Activated T-helper 2 cell treated with anti-CD3 and anti-CD28 coated beads, Interferon-gamma antibody, Interleukin-2, Interleukin-4, amounts not matched to agents 10 μg/mL and 5 μg/mL and 100 μg/mL, durations not matched to agents 14 hours and 24 hours and 36 hours (primary cell): ENCODE measurements at regions not wholly inside any gene's neighbourhood (a gene's known extent, or its start where the extent isn't known, plus 50 kb on each side); places are given as distances from the start of the nearest gene placed in this dataset.
"Not testable (repeated sequence)": the region's sequence is repeated elsewhere in the genome, so short reads cannot be mapped to it uniquely, and the experiment has no call there.

ENCODE experiments used
- DNase-seq: peaks from one replicate; pipeline ENCODE4 v3.0.0; 2021; ENCODE audit warnings: low spot score
- H3K27ac Mint-ChIP-seq: one replicate; pipeline ENCODE4 v1.8.0; 2021; ENCODE audit warnings: mixed read lengths
- H3K27me3 Mint-ChIP-seq: one replicate; pipeline ENCODE4 v1.8.0; 2021; ENCODE audit warnings: low read depth, mixed read lengths
- H3K36me3 Mint-ChIP-seq: one replicate; pipeline ENCODE4 v1.8.0; 2021; ENCODE audit warnings: low read depth, mixed read lengths
- H3K4me1 Mint-ChIP-seq: one replicate; pipeline ENCODE4 v1.8.0; 2021; ENCODE audit warnings: low read depth, mixed read lengths
- H3K4me3 Mint-ChIP-seq: one replicate; pipeline ENCODE4 v1.8.0; 2021; ENCODE audit warnings: low read depth, mild to moderate bottlenecking, moderate library complexity, mixed read lengths
- H3K9me3 Mint-ChIP-seq: one replicate; pipeline ENCODE4 v1.8.0; 2021; ENCODE audit warnings: mixed read lengths
- intact Hi-C: fragments of 100-400 bp; cut with micrococcal nuclease; formaldehyde crosslinking; loops from one replicate; pipeline ENCODE4 v1.15.1; 2023

GRCh38 chr1:172931761-172932160, 119.0 kb downstream of the TNFSF18 start:
- no peak overlapping the region for H3K4me3 Mint-ChIP-seq
- DNase-seq, result no peak
- H3K4me1 Mint-ChIP-seq, result peaks cover 14% of the 10 kb centered on the region
- H3K27ac Mint-ChIP-seq, result no peak overlapping the region
- no peaks in the 10 kb centered on the region for H3K36me3 Mint-ChIP-seq
- intact Hi-C loops, result no loop called here
- H3K27me3 Mint-ChIP-seq, result peaks cover 27% of the 10 kb centered on the region
- H3K9me3 Mint-ChIP-seq, result no peaks in the 10 kb centered on the region

DNA sequence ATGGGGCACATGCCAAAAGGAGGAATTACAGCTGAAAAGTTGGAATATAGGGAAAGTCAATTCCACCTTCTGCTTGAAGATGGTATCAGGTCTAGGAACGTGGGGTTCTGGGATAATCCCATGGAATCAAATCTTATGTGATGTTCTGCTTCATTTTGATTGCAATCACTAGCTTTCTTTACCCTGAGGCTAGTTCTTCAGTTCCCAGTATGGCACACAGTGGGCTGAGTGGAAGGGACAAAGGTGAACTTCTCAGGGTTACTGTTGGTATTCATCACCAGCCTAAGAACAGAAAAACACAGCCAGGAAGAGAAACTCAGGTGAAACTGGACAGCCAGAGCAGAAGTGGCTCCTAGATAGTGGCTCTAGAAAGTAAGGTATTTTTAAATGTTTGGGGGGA, 117.8 kb downstream of the TNFSF18 start:
- DNase-seq, result no peak
- H3K4me1 Mint-ChIP-seq, result peaks cover 14% of the 10 kb centered on the region
- H3K27me3 Mint-ChIP-seq, result peaks cover 21% of the 10 kb centered on the region
- H3K36me3 Mint-ChIP-seq, result no peaks in the 10 kb centered on the region
- no peak overlapping the region for H3K4me3 Mint-ChIP-seq
- intact Hi-C loops, result no loop called here
- H3K27ac Mint-ChIP-seq, result no peak overlapping the region
- H3K9me3 Mint-ChIP-seq, result no peaks in the 10 kb centered on the region

DNA sequence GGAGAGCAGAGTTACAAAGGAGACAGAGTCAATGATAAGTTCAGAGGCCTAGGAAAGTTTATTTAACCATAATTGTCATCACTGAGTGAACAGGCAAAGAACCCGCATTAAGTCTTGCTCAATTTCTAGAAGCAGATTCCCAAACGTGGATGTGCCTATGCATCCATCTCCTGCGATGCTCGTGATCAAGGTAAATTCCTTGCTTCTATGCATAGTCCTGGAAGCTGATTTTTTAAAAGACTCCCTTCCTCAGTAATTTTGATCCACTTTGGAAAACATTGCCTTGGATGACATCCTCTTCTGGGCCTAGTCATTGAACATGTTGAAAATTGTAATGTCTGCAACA, 116.4 kb downstream of the TNFSF18 start:
- no peaks in the 10 kb centered on the region for H3K9me3 Mint-ChIP-seq
- intact Hi-C loops, result no loop called here
- H3K4me3 Mint-ChIP-seq, result no peak overlapping the region
- no peak for DNase-seq
- H3K27me3 Mint-ChIP-seq, result peaks cover 25% of the 10 kb centered on the region
- H3K27ac Mint-ChIP-seq, result no peak overlapping the region
- peaks cover 14% of the 10 kb centered on the region for H3K4me1 Mint-ChIP-seq
- no peaks in the 10 kb centered on the region for H3K36me3 Mint-ChIP-seq

DNA sequence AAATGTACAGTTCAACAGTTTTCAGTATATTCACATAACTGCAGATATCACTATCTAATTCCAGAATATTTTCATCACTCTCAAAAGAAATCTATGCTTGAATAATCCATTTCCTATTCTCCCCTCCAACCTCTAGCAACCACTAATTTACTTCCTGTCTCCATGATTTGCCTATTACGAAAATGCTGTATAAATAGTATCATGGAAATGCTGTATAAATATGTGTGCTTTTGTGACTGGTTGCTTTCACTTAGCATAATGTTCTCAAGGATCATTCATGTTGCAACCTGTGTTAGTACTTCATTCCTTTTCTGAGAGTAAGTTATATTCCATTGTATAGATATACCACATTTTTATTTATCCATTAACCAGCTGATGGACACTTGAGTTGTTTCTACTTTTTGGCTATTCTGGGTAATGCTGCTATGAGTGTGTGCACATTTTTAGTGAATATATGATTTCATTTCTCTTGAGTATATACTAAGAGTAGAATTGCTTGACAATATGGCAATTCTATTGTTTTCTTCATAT, 115.6 kb downstream of the TNFSF18 start:
- Mint-ChIP-seq H3K4me1 (peaks cover 14% of the 10 kb centered on the region), H3K9me3 (no peaks in the 10 kb centered on the region), H3K27ac (no peak overlapping the region), H3K4me3 (no peak overlapping the region), H3K36me3 (no peaks in the 10 kb centered on the region), H3K27me3 (peaks cover 26% of the 10 kb centered on the region)
- intact Hi-C loops, result no loop called here
- DNase-seq, result no peak

DNA sequence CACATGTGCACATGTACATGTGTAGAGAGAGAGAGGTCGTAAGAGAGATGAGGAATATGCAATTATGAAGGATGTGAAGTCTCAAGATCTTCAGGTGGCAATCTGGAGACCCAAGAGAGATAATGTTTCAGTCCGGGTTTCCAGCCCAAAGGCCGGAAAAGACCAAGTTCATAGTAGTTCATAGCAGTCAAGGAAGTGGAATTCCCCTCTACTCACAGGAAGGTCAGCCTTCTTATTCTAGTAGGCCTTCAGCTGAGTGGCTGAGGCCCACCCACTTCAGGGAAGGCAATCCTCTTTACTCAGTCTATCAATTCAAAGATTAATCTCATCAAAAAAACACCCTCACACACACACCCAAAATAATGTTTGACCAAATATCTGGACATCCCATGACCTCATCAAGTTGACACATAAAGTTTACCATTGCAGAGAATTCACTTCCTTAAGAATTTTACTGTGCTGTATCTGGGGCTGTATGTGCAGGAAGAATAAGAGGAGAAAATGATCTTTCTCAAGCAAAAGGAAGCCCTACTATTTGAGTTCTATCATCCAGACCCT, 114.6 kb downstream of the TNFSF18 start:
- Mint-ChIP-seq H3K27ac (no peak overlapping the region), H3K9me3 (no peaks in the 10 kb centered on the region), H3K4me1 (peaks cover 14% of the 10 kb centered on the region), H3K4me3 (no peak overlapping the region), H3K36me3 (no peaks in the 10 kb centered on the region), H3K27me3 (peaks cover 21% of the 10 kb centered on the region)
- intact Hi-C loops, result no loop called here
- DNase-seq, result no peak

DNA sequence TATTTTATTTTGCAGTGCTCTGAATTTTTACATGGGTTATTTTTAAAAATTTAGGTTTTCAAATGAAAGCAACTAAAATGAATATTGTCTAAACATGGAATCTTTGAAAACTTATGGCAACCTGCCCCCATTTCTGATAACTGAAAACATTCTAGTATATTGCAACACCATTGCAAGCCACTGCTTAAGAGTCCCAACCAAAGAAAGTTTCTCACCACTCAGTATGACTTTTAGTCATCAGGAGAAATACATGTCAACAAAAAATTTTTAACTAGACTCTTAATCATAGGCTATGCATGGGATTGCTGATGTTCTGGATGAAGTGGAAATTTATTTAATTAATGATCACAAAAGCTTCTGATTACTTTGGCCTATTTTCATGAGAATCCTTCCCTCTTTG, 112.1 kb downstream of the TNFSF18 start:
- peaks cover 23% of the 10 kb centered on the region for H3K27me3 Mint-ChIP-seq
- H3K9me3 Mint-ChIP-seq, result no peaks in the 10 kb centered on the region
- no peak overlapping the region for H3K27ac Mint-ChIP-seq
- H3K4me1 Mint-ChIP-seq, result peaks cover 8% of the 10 kb centered on the region
- intact Hi-C loops, result no loop called here
- H3K4me3 Mint-ChIP-seq, result no peak overlapping the region
- DNase-seq, result no peak
- H3K36me3 Mint-ChIP-seq, result no peaks in the 10 kb centered on the region

DNA sequence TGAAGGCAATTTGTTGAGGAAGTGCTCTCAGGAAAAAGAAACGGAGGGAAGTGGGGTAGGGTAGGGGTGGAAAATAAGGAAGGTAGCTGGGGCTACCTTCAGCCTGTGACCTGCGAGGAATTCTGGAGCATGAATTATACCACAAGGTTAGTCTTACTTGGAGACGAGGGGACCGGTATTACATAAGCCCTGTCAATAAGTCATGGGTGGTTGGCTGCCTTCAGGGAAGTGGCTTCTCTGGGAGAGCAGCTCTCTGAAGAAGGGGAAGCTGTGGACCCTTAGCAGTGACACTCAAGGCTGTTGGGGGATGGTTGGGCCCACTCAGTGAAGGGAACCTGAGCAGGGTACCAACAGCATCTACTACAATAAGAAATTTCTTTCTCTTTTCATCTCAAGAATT, 111.3 kb downstream of the TNFSF18 start:
- H3K4me3 Mint-ChIP-seq, result no peak overlapping the region
- intact Hi-C loops, result no loop called here
- H3K9me3 Mint-ChIP-seq, result no peaks in the 10 kb centered on the region
- H3K27ac Mint-ChIP-seq, result no peak overlapping the region
- no peak for DNase-seq
- peaks cover 2% of the 10 kb centered on the region for H3K4me1 Mint-ChIP-seq
- H3K27me3 Mint-ChIP-seq, result peaks cover 24% of the 10 kb centered on the region
- no peaks in the 10 kb centered on the region for H3K36me3 Mint-ChIP-seq

DNA sequence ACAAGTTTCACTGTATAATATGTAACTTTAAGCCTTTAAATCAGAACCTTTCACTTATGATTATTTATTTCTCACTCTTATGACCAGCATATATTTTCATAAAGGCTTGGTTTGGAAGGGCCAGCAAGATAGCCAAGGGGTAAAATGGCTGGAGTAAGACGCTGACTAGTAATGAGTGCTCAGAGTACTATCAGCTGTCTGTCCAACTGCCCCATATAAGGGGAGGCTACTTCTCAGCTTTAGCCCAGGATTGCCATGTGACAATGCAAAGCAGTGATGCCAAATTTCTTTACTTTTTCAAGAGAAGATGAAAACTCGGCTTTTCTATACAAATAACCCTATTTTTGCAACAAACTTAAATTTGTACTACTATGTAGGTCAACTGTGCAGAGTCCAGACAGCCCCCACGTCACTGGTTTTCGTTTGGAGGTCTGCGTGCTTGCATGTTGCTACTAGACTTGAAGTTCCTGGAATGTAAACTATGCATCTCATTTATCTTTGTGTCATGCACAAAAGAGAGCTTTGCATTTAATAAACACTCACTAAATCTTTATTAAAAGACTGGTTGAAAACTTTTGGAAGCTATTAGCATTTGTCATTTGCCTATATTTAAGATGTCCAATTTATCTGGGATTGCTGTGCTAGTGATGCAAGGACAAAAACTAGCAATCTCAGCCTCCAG, 110.4 kb downstream of the TNFSF18 start:
- Mint-ChIP-seq H3K36me3 (no peaks in the 10 kb centered on the region), H3K27ac (no peak overlapping the region), H3K27me3 (peaks cover 29% of the 10 kb centered on the region), H3K9me3 (no peaks in the 10 kb centered on the region), H3K4me3 (no peak overlapping the region), H3K4me1 (no peaks in the 10 kb centered on the region)
- DNase-seq, result no peak
- intact Hi-C loops, result no loop called here

DNA sequence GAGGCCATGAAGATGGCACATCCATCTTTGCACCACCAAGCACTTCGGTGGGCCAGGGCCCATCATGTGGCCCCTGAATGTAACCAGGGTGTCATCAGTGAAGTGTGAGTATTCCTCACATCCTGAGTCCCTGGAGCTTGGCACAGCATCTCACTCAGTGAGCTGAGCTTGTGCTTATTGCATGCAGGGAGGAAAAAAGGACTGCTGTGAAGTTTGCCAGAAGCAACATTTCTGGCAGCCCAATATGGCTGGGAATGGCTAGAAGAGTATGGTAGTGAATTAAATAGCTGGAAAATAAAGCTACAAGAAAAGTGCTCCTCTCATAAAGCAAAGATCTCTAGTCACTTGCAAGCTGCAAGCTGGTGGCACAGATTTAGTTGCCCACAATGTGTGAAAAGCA, 109.3 kb downstream of the TNFSF18 start:
- intact Hi-C loops, result no loop called here
- H3K27ac Mint-ChIP-seq, result no peak overlapping the region
- H3K36me3 Mint-ChIP-seq, result no peaks in the 10 kb centered on the region
- no peak for DNase-seq
- peaks cover 26% of the 10 kb centered on the region for H3K27me3 Mint-ChIP-seq
- no peaks in the 10 kb centered on the region for H3K9me3 Mint-ChIP-seq
- no peak overlapping the region for H3K4me3 Mint-ChIP-seq
- no peaks in the 10 kb centered on the region for H3K4me1 Mint-ChIP-seq

GRCh38 chr1:172941945-172942344, 108.8 kb downstream of the TNFSF18 start:
- H3K4me1 Mint-ChIP-seq, result no peaks in the 10 kb centered on the region

DNA sequence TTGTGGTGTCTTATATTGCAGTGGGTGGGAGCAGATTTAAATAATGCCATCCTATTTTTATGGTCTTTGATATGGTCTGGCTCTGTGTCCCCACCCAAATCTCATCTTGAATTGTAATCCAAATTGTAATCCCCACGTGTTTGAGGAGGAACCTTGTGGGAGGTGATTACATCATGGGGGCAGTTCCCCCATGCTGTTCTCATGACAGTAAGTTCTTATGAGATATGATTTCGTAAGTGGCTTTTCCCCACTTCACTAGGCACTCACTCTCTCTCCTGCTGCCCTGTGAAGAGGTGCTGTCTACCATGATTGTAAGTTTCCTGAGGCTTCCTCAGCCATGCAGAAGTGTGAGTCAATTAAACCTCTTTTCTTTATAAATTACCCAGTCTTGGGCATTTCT, 107.6 kb downstream of the TNFSF18 start:
- H3K27ac Mint-ChIP-seq, DNase-seq, H3K4me3 Mint-ChIP-seq, H3K9me3 Mint-ChIP-seq, intact Hi-C loops, H3K36me3 Mint-ChIP-seq, H3K4me1 Mint-ChIP-seq: not testable (repeated sequence)
- H3K27me3 Mint-ChIP-seq, result peaks cover 34% of the 10 kb centered on the region

More at GRCh38 chr1:172941945-172942344, 108.8 kb downstream of the TNFSF18 start:
- intact Hi-C loops, result no loop called here
- DNase-seq, result no peak
- Mint-ChIP-seq H3K27me3 (peaks cover 26% of the 10 kb centered on the region), H3K4me3 (no peak overlapping the region), H3K9me3 (no peaks in the 10 kb centered on the region), H3K27ac (no peak overlapping the region), H3K36me3 (no peaks in the 10 kb centered on the region)

- Mint-ChIP-seq H3K4me3 (no peak overlapping the region), H3K9me3 (no peaks in the 10 kb centered on the region), H3K4me1 (peaks cover 2% of the 10 kb centered on the region), H3K27ac (no peak overlapping the region), H3K36me3 (no peaks in the 10 kb centered on the region), H3K27me3 (peaks cover 29% of the 10 kb centered on the region)
- intact Hi-C loops, result no loop called here
- DNase-seq, result no peak
Observed at GRCh38 chr1:172944931-172945330, 105.8 kb downstream of the TNFSF18 start.

DNA sequence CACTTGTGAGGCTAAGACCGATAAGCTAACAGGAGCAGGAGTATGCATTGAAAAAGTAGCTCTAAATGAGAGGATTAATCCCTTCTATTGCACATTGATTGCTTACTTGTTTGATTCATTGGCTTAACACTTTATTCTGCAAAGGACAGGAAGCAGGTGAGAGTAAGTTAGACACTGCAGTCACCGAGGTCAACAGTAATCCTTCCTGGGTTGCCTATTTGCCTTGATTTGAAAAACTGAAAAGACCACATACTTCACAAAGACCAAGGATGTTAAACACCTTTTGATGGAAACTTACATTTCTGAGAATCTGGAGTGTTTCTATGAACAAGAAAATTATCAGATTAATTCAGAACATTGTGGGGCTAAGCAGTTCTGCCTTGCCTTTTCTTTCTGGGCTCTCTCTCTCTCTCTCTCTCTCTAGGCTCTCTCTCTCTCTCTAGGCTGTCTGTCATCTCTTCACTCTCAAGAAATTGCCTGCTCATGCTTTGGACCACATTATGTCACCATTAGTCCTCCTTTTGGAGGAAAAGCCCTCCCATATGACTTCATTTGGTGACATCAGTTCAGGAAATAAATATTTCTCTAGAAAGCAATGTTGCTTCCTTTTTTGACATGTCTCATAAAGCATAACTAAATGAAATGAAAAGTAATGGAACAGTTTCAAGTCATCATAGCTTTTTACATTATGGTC, 103.8 kb downstream of the TNFSF18 start:
- Mint-ChIP-seq H3K4me1 (peaks cover 2% of the 10 kb centered on the region), H3K36me3 (no peaks in the 10 kb centered on the region), H3K27ac (no peak overlapping the region), H3K4me3 (no peak overlapping the region), H3K9me3 (no peaks in the 10 kb centered on the region), H3K27me3 (peaks cover 35% of the 10 kb centered on the region)
- intact Hi-C loops, result no loop called here
- DNase-seq, result no peak
